ENCODE measurements at regions not wholly inside any gene's neighbourhood (a gene's known extent, or its start where the extent isn't known, plus 50 kb on each side); places are given as distances from the start of the nearest gene placed in this dataset.

- H3K27ac ChIP-seq, result no peak overlapping the region
- H3K4me2 ChIP-seq, result no peak overlapping the region
- no peak overlapping the region for H2AFZ ChIP-seq (ENCODE audit: low read depth)
Observed at GRCh38 chr6:62367601-62368000, 81.6 kb upstream of the KHDRBS2 start.

GRCh38 chr6:62362097-62362496 is 76.1 kb upstream of the KHDRBS2 start:
- Histone ChIP-seq H3K4me2 (no peak overlapping the region), H3K27ac (no peak overlapping the region), H3K79me2 (ENCODE audit: insufficient read depth, low read depth) (no peaks in the 10 kb centered on the region), H3K36me3 (ENCODE audit: insufficient read depth) (no peaks in the 10 kb centered on the region), H3K27me3 (ENCODE audit: insufficient read depth, low read depth) (no peaks in the 10 kb centered on the region), H2AFZ (ENCODE audit: low read depth) (no peak overlapping the region), H3K4me1 (ENCODE audit: low read depth, poor library complexity, severe bottlenecking) (no peaks in the 10 kb centered on the region), H3K9ac (no peak overlapping the region), H3K4me3 (IDR thresholded peaks at IDR 0.05; ENCODE audit: insufficient read depth, low read depth, low read length) (no peak overlapping the region), H4K20me1 (ENCODE audit: insufficient read depth) (no peaks in the 10 kb centered on the region)
- TF ChIP-seq CTCF (conservative IDR thresholded peaks at IDR 0.05; ENCODE audit: low read depth, low read length), result no peak

More at GRCh38 chr6:62367601-62368000, 81.6 kb upstream of the KHDRBS2 start:
- Histone ChIP-seq H3K4me3 (IDR thresholded peaks at IDR 0.05; ENCODE audit: insufficient read depth, low read depth, low read length) (no peak overlapping the region), H3K79me2 (ENCODE audit: insufficient read depth, low read depth) (no peaks in the 10 kb centered on the region), H3K36me3 (ENCODE audit: insufficient read depth) (no peaks in the 10 kb centered on the region), H3K4me1 (ENCODE audit: low read depth, poor library complexity, severe bottlenecking) (no peaks in the 10 kb centered on the region), H4K20me1 (ENCODE audit: insufficient read depth) (no peaks in the 10 kb centered on the region), H3K9ac (no peak overlapping the region), H3K27me3 (ENCODE audit: insufficient read depth, low read depth) (no peaks in the 10 kb centered on the region)
- no peak for TF ChIP-seq CTCF (conservative IDR thresholded peaks at IDR 0.05; ENCODE audit: low read depth, low read length)

GRCh38 chr6:62357835-62358234 is 71.8 kb upstream of the KHDRBS2 start:
- Histone ChIP-seq H3K27ac (no peak overlapping the region), H3K4me2 (no peak overlapping the region), H3K4me1 (ENCODE audit: low read depth, poor library complexity, severe bottlenecking) (no peaks in the 10 kb centered on the region), H3K36me3 (ENCODE audit: insufficient read depth) (no peaks in the 10 kb centered on the region), H3K4me3 (IDR thresholded peaks at IDR 0.05; ENCODE audit: insufficient read depth, low read depth, low read length) (no peak overlapping the region), H2AFZ (ENCODE audit: low read depth) (no peak overlapping the region), H4K20me1 (ENCODE audit: insufficient read depth) (no peaks in the 10 kb centered on the region), H3K9ac (no peak overlapping the region), H3K27me3 (ENCODE audit: insufficient read depth, low read depth) (no peaks in the 10 kb centered on the region), H3K79me2 (ENCODE audit: insufficient read depth, low read depth) (no peaks in the 10 kb centered on the region)
- TF ChIP-seq CTCF (conservative IDR thresholded peaks at IDR 0.05; ENCODE audit: low read depth, low read length), result no peak

GRCh38 chr6:62354261-62354660 is 68.2 kb upstream of the KHDRBS2 start:
- H4K20me1 ChIP-seq (ENCODE audit: insufficient read depth), result no peaks in the 10 kb centered on the region
- no peak overlapping the region for H2AFZ ChIP-seq (ENCODE audit: low read depth)
- no peak for TF ChIP-seq CTCF (conservative IDR thresholded peaks at IDR 0.05; ENCODE audit: low read depth, low read length)
- no peak overlapping the region for H3K4me2 ChIP-seq
- no peak overlapping the region for H3K4me3 ChIP-seq (IDR thresholded peaks at IDR 0.05; ENCODE audit: insufficient read depth, low read depth, low read length)
- no peaks in the 10 kb centered on the region for H3K4me1 ChIP-seq (ENCODE audit: low read depth, poor library complexity, severe bottlenecking)
- H3K79me2 ChIP-seq (ENCODE audit: insufficient read depth, low read depth), result no peaks in the 10 kb centered on the region
- no peaks in the 10 kb centered on the region for H3K36me3 ChIP-seq (ENCODE audit: insufficient read depth)
- H3K27me3 ChIP-seq (ENCODE audit: insufficient read depth, low read depth), result no peaks in the 10 kb centered on the region
- H3K27ac ChIP-seq, result no peak overlapping the region
- H3K9ac ChIP-seq, result no peak overlapping the region
